Omental fat pad (tissue), 3 donors: ENCODE measurements at regions not wholly inside any gene's neighbourhood (a gene's known extent, or its start where the extent isn't known, plus 50 kb on each side); places are given as distances from the start of the nearest gene placed in this dataset.
"Not testable (repeated sequence)": the region's sequence is repeated elsewhere in the genome, so short reads cannot be mapped to it uniquely, and the experiment has no call there.

Source experiments
- ATAC-seq: fragments of 150-250 bp; one replicate; pipeline ENCODE4 v1.9.1; 2016; ENCODE audit warnings: mild to moderate bottlenecking, moderate library complexity; ENCODE audit not compliant: low FRiP score
- DNase-seq: peaks from one replicate; pipeline ENCODE4 v3.0.0-alpha.2; 2019; ENCODE audit warnings: low spot score
- CTCF ChIP-seq, 3 donors: fragments of 450-650 bp; IDR thresholded peaks; one replicate each; pipeline ENCODE4 v1.5.1; 2016 to 2017; ENCODE audit warnings: antibody characterized with exemption in 3 of 3, mild to moderate bottlenecking in 3 of 3, moderate library complexity in 2 of 3

- no peak for TF ChIP-seq CTCF (IDR thresholded peaks at IDR 0.05)
- ATAC-seq: peak; percentile 73
- no peak for DNase-seq
Observed at GRCh38 chr3:185995352-185995751, 57.5 kb upstream of the TRA2B start.

- ATAC-seq (no peak), DNase-seq (no peak)
- TF ChIP-seq CTCF (IDR thresholded peaks at IDR 0.05): no peak
Observed at GRCh38 chr3:185992831-185993374, 55.1 kb upstream of the TRA2B start.

- not testable (repeated sequence) for ATAC-seq, DNase-seq
Observed at GRCh38 chr3:185990995-185991394, 53.2 kb upstream of the TRA2B start.

- ATAC-seq: no peak
Observed at GRCh38 chr3:185989511-185989910, 51.7 kb upstream of the TRA2B start.

GRCh38 chr3:185988816-185989175 is 51.0 kb upstream of the TRA2B start:
- no peak for TF ChIP-seq CTCF (IDR thresholded peaks at IDR 0.05)
- DNase-seq: no peak
- no peak for ATAC-seq

More at GRCh38 chr3:185989511-185989910, 51.7 kb upstream of the TRA2B start:
- no peak for TF ChIP-seq CTCF (IDR thresholded peaks at IDR 0.05)
- DNase-seq: no peak

GRCh38 chr3:185988080-185988815 is 50.4 kb upstream of the TRA2B start:
- DNase-seq (no peak), ATAC-seq (no peak)
- no peak for TF ChIP-seq CTCF (IDR thresholded peaks at IDR 0.05)
